GM20000 (cell line): ENCODE measurements at regions not wholly inside any gene's neighbourhood (a gene's known extent, or its start where the extent isn't known, plus 50 kb on each side); places are given as distances from the start of the nearest gene placed in this dataset.
"Not testable (repeated sequence)": the region's sequence is repeated elsewhere in the genome, so short reads cannot be mapped to it uniquely, and the experiment has no call there.

ENCODE experiments used
- DNase-seq: peaks from one replicate; pipeline ENCODE4 v3.0.0; 2012; ENCODE audit warnings: low spot score
- TF ChIP-seq, protein P1 (sequence below): IDR thresholded peaks from 2 replicates; pipeline ENCODE4 v1.5.1; 2012; ENCODE audit warnings: mild to moderate bottlenecking, control low read depth; ENCODE audit errors: extremely low read depth, missing control alignments

DNA sequence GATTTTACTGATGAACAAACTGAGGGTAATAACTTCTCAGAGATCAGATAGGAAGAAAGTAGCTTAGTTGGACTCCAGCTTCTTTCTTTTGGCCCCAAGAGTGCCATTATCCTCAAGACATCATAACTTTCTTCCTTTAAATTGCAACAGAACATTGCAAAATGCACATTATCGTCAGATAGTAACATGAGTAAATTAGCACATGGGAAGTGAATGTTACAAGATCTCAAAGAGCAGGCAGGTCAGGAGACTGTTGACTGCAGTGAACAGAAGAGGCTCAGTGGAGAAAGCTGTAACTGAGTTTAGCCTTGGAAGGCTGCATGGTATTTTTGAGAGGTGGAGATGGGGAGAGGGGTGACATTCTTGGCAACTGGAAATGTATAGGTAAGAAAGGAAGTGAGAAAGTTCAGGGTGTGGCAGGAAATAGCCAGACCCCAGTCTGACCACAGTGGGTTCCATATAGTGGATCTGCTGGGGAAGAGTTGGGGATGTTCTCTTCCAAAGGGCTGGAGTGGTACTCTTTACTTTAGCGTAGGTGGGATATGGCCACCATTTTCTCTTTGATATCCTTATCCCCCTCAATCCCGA is 307.7 kb downstream of the RPLP1 start:
- TF ChIP-seq, protein P1, sequence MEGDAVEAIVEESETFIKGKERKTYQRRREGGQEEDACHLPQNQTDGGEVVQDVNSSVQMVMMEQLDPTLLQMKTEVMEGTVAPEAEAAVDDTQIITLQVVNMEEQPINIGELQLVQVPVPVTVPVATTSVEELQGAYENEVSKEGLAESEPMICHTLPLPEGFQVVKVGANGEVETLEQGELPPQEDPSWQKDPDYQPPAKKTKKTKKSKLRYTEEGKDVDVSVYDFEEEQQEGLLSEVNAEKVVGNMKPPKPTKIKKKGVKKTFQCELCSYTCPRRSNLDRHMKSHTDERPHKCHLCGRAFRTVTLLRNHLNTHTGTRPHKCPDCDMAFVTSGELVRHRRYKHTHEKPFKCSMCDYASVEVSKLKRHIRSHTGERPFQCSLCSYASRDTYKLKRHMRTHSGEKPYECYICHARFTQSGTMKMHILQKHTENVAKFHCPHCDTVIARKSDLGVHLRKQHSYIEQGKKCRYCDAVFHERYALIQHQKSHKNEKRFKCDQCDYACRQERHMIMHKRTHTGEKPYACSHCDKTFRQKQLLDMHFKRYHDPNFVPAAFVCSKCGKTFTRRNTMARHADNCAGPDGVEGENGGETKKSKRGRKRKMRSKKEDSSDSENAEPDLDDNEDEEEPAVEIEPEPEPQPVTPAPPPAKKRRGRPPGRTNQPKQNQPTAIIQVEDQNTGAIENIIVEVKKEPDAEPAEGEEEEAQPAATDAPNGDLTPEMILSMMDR = no peak
- DNase-seq = no peak

DNA sequence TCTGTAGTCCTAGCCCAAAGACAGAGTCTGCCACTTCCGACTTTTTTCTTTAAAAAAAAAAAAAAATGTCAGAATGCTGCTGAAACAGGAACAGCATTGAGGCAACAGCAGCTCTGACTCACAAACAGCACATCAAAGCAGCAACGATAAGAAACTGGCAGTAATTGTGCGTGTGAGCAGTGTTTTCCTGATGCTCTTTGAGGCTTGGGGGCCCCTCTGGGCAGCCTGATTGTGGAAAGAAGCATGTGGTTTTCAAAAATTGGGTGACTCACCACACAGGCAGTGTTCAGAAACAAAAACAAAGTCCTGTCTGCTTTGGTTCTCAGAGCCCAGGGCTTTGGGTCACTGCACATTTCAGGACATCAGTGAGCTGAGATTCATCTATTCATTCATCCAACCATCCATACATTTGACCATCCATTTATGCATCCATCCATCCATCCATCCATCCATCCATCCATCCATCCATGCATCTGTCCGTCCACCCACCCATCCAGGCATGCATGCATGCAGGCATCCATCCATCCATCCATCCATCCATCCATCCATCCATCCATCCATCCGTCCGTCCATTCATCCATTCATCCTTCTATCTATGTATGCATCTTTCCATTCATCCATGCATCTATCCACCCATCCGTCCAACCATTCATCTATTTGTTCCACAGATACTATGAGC is 308.4 kb downstream of the RPLP1 start:
- peak; percentile 59 for DNase-seq
- TF ChIP-seq, protein P1 = no peak

DNA sequence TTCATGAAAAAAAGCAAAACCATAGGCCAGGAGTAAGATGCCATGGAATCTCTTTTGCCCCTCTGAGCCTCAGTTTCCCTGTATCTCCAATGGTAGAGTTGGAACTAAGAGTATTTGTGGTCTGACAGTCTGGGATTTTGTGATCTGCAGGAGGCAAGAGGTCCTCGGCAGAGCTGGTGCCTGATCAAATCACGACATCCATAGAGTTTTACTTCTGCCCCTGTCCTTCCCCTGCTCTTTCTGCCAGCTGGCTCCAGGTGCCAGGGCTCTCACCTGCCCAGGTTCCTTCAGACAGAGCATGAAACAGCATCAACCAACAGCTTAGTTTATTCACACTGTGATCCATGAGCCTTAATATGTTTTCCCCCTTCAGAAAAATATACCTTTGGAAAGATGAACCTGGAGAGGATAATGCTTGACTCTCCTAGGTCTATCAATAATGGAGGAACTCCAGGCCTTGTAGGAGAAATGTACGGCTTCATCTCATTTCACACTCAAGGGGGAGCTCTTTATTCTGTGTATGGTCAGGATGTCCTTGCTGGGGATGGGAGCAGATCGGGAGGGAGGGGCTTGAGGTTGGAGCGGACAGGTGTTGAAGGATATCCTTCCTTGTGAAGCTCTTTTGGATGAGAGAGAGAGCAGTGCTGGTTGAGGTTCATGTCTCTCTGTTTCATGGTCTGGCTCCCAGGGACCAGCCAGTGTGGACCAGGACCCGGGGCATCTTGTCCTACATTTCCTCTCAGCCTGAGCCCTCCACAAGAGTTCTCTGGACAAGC is 309.9 kb downstream of the RPLP1 start:
- TF ChIP-seq, protein P1 = no peak
- DNase-seq = no peak

DNA sequence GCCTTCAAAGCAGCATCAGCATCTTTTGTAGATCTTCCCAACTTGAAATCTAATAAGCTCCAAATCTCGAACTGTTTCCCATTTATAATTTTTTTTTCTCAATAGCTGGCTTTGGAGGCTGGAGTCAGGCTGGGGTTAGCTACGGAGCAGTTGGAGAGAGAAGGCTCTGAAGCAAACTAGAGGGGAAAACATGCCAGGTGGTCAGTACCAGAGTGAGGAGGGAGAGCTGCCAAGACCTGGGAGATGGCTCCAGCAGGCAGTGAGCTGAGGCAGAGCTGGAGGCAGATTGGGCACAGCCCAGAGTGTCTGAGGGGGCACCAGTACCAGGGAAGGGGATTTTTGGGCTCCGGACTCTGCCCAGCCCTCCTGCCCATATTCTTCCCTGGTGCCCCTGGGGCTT is 311.2 kb downstream of the RPLP1 start:
- TF ChIP-seq, protein P1 = no peak
- no peak for DNase-seq

DNA sequence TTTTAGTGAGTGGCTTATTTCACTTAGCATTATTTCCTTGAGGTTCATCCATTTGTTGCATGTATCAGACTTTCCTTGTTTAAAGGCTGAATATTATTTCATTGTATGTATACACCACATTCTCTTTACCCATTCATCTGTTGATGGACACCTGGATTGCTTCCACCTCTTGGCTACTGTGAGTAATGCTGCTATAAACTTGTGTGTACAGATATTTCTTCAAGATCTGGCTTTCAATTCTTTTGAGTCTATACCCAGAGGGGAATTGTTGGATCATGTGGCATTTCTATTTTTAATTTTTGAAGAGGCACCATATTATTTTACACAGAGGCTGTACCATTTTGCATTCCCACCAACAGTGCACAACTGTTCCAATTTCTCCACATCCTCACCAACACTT is 313.5 kb downstream of the RPLP1 start:
- DNase-seq = no peak
- TF ChIP-seq, protein P1 = no peak

DNA sequence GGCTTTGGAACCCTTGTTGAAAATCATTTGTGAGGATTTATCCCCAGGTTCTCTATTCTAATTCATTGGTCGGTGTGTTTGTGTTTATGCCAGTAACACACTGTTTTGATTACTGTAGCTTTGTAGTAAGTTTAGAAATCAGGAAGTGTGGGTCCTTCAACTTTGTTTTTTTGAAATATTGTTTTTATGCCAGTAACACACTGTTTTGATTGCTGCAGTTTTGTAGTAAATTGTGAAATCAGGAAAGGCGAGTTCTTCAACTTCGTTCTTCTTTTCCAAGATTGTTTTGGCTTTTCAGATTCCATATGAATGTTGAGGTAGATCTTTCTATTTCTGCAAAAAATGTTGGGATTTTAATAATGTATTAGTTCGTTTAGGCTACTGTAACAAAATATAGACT is 314.6 kb downstream of the RPLP1 start:
- TF ChIP-seq, protein P1 = no peak
- DNase-seq = no peak

DNA sequence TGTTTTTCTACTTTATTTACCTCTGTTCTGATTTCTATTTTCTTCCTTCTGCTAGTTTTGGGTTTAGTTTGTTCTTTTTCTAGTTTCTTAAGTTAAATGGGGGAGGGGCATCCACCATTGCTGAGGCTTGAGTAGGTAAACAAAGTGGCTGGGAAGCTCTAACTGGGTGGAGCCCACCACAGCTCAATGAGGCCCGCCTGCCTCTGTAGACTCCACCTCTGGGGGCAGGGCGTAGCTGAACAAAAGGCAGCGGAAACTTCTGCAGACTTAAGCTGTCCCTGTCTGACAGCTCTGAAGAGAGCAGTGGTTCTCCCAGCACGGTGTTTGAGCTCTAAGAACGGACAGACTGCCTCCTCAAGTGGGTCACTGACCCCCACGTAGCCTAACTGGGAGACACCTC is 316.7 kb downstream of the RPLP1 start:
- not testable (repeated sequence) for DNase-seq

DNA sequence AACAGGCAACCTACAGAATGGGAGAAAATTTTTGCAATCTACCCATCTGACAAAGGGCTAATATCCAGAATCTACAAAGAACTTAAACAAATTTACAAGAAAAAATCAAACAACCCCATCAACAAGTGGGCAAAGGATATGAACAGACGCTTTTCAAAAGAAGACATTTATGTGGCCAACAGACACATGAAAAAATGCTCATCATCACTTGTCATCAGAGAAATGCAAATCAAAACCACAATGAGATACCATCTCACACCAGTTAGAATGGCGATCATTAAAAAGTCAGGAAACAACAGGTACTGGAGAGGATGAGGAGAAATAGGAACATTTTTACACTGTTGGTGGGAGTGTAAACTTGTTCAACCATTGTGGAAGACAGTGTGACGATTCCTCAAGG is 321.6 kb downstream of the RPLP1 start:
- DNase-seq = not testable (repeated sequence)

DNA sequence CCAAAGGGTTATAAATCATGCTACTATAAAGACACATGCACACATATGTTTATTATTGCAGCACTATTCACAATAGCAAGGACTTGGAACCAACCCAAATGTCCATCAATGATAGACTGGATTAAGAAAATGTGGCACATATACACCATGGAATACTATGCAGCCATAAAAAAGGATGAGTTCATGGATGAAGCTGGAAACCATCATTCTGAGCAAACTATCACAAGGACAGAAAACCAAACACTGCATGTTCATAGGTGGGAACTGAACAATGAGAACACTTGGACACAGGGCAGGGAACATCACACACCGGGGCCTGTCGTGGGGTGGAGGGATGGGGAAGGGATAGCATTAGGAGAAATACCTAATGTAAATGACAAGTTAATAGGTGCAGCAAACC is 322.1 kb downstream of the RPLP1 start:
- DNase-seq = not testable (repeated sequence)
